ENCODE measurements at regions not wholly inside any gene's neighbourhood (a gene's known extent, or its start where the extent isn't known, plus 50 kb on each side); places are given as distances from the start of the nearest gene placed in this dataset.
A peak's percentile ranks its signal among the peaks of the same experiment; 100 is the strongest.

- intact Hi-C loops (cut with DNase I) = loop anchor here in 1 of 2 donors (10.0 kb wide), 1 partner anchor 180 kb away; no protein-coding TSS in a partner anchor
- DNase-seq = no peak
- peak overlapping the region; percentile 62 to 81 for H3K27ac ChIP-seq
- H3K4me1 ChIP-seq = peaks cover 14 to 42% of the 10 kb centered on the region in 2 donors
- no peaks in the 10 kb centered on the region for H3K36me3 ChIP-seq
- H3K27me3 ChIP-seq = no peaks in the 10 kb centered on the region
- no peaks in the 10 kb centered on the region for H3K9me3 ChIP-seq
- no peak for ATAC-seq
- H3K4me3 ChIP-seq = no peak overlapping the region
- TF ChIP-seq CTCF (IDR thresholded peaks at IDR 0.05) = no peak
These were observed 119.2 kb downstream of the ETS2 start for GRCh38 chr21:38924954-38925353.

GRCh38 chr21:38923429-38923828 is 117.7 kb downstream of the ETS2 start:
- no peak for ATAC-seq
- Histone ChIP-seq H3K27me3 (no peaks in the 10 kb centered on the region), H3K9me3 (no peaks in the 10 kb centered on the region), H3K4me1 (peaks cover 13 to 32% of the 10 kb centered on the region in 2 donors), H3K27ac (no peak overlapping the region), H3K36me3 (no peaks in the 10 kb centered on the region), H3K4me3 (no peak overlapping the region)
- TF ChIP-seq CTCF (IDR thresholded peaks at IDR 0.05) = no peak
- DNase-seq = no peak
- intact Hi-C loops (cut with DNase I) = loop anchor here in 1 of 2 donors (10.0 kb wide), 1 partner anchor 181 kb away; no protein-coding TSS in a partner anchor

- Histone ChIP-seq H3K27ac (no peak overlapping the region), H3K9me3 (no peaks in the 10 kb centered on the region), H3K4me1 (peaks cover 13 to 27% of the 10 kb centered on the region in 2 donors), H3K27me3 (no peaks in the 10 kb centered on the region), H3K4me3 (no peak overlapping the region), H3K36me3 (no peaks in the 10 kb centered on the region)
- TF ChIP-seq CTCF (IDR thresholded peaks at IDR 0.05) = no peak
- ATAC-seq = no peak
- DNase-seq = no peak
- intact Hi-C loops (cut with DNase I) = loop anchor here in 1 of 2 donors (10.0 kb wide), 1 partner anchor 182 kb away; no protein-coding TSS in a partner anchor
These were observed 116.9 kb downstream of the ETS2 start for GRCh38 chr21:38922474-38923235.

- H3K36me3 ChIP-seq = no peaks in the 10 kb centered on the region
- DNase-seq (no peak), ATAC-seq (no peak)
- no peak for TF ChIP-seq CTCF (IDR thresholded peaks at IDR 0.05)
- H3K27ac ChIP-seq = peak overlapping the region in 1 of 2 donors; percentile 67
- H3K27me3 ChIP-seq = no peaks in the 10 kb centered on the region
- H3K4me1 ChIP-seq = peaks cover 13 to 18% of the 10 kb centered on the region in 2 donors
- intact Hi-C loops (cut with DNase I) = loop anchor here in 1 of 2 donors (10.0 kb wide), 1 partner anchor 183 kb away; no protein-coding TSS in a partner anchor
- H3K4me3 ChIP-seq = no peak overlapping the region
- H3K9me3 ChIP-seq = no peaks in the 10 kb centered on the region
These were observed 116.0 kb downstream of the ETS2 start for GRCh38 chr21:38921511-38922251.

Data from left lung (tissue), 4 donors.